HepG2 (cell line): ENCODE measurements at regions not wholly inside any gene's neighbourhood (a gene's known extent, or its start where the extent isn't known, plus 50 kb on each side); places are given as distances from the start of the nearest gene placed in this dataset.
"Not testable (repeated sequence)": the region's sequence is repeated elsewhere in the genome, so short reads cannot be mapped to it uniquely, and the experiment has no call there.

Experiments used
- FIP1L1 ChIP-seq: fragments of 200-400 bp; formaldehyde crosslinking; IDR thresholded peaks from 2 replicates; pipeline ENCODE4 v1.6.1; 2018; ENCODE audit warnings: low read depth, mild to moderate bottlenecking, low read length, moderate library complexity, borderline replicate concordance; ENCODE audit not compliant: insufficient read depth
- TAF1 ChIP-seq: sonication (generic); formaldehyde crosslinking; IDR thresholded peaks from 2 replicates; pipeline ENCODE4 v1.4.0; 2020; ENCODE audit warnings: missing genetic modification reagents

GRCh38 chr5:126681314-126681713 lies 80.6 kb downstream of the PHAX start:
- TF ChIP-seq FIP1L1, TAF1: not testable (repeated sequence)
